ENCODE measurements at regions not wholly inside any gene's neighbourhood (a gene's known extent, or its start where the extent isn't known, plus 50 kb on each side); places are given as distances from the start of the nearest gene placed in this dataset.

- Mint-ChIP-seq H3K27me3 (no peaks in the 10 kb centered on the region), H3K9me3 (no peaks in the 10 kb centered on the region), H3K4me3 (no peak overlapping the region), H3K36me3 (ENCODE audit: low read depth) (no peaks in the 10 kb centered on the region), H3K4me1 (ENCODE audit: low read depth) (no peaks in the 10 kb centered on the region), H3K27ac (no peak overlapping the region)
- ATAC-seq (ENCODE audit: poor library complexity) = no peak
- TF ChIP-seq CTCF (IDR thresholded peaks at IDR 0.05) = no peak
- H3K9me3 ChIP-seq (ENCODE audit: control insufficient read depth in 1 of 2, insufficient read depth in 1 of 2, low read length in 2 of 2) = no peaks in the 10 kb centered on the region
- H3K4me3 ChIP-seq (ENCODE audit: low read length) = no peak overlapping the region
- ChIA-PET CTCF (no interaction called here), POLR2A (no interaction called here)
- peaks cover 0 to 3% of the 10 kb centered on the region in 2 experiments for H3K27me3 ChIP-seq (ENCODE audit: control insufficient read depth in 1 of 2, insufficient read depth in 2 of 2, low read length in 2 of 2)
- intact Hi-C loops (cut with DNase I, micrococcal nuclease) = no loop called here
- no peaks in the 10 kb centered on the region for H3K36me3 ChIP-seq (ENCODE audit: insufficient read depth, low read length)
- H3K4me1 ChIP-seq (ENCODE audit: insufficient read depth, low read length) = no peaks in the 10 kb centered on the region
- DNase-seq = no peak
- no peak overlapping the region for H3K27ac ChIP-seq (ENCODE audit: low read depth in 1 of 2, low read length in 2 of 2)
These were observed 399.2 kb downstream of the EPM2A start for GRCh38 chr6:145336119-145336518.

- no peaks in the 10 kb centered on the region for H3K27me3 Mint-ChIP-seq
- no peak for TF ChIP-seq CTCF (IDR thresholded peaks at IDR 0.05)
- ChIA-PET CTCF (no interaction called here), POLR2A (no interaction called here)
- intact Hi-C loops (cut with DNase I, micrococcal nuclease) = no loop called here
- no peaks in the 10 kb centered on the region for H3K36me3 Mint-ChIP-seq (ENCODE audit: low read depth)
- no peak overlapping the region for H3K27ac Mint-ChIP-seq
- Histone ChIP-seq H3K9me3 (ENCODE audit: control insufficient read depth in 1 of 2, insufficient read depth in 1 of 2, low read length in 2 of 2) (no peaks in the 10 kb centered on the region), H3K27me3 (ENCODE audit: control insufficient read depth in 1 of 2, insufficient read depth in 2 of 2, low read length in 2 of 2) (peaks cover 0 to 3% of the 10 kb centered on the region in 2 experiments), H3K4me3 (ENCODE audit: low read length) (no peak overlapping the region), H3K36me3 (ENCODE audit: insufficient read depth, low read length) (no peaks in the 10 kb centered on the region), H3K4me1 (ENCODE audit: insufficient read depth, low read length) (no peaks in the 10 kb centered on the region), H3K27ac (ENCODE audit: low read depth in 1 of 2, low read length in 2 of 2) (no peak overlapping the region)
- H3K4me1 Mint-ChIP-seq (ENCODE audit: low read depth) = no peaks in the 10 kb centered on the region
- H3K4me3 Mint-ChIP-seq = no peak overlapping the region
- ATAC-seq (ENCODE audit: poor library complexity) (no peak), DNase-seq (no peak)
- no peaks in the 10 kb centered on the region for H3K9me3 Mint-ChIP-seq
These were observed 396.2 kb downstream of the EPM2A start for GRCh38 chr6:145339089-145339488.

- H3K27ac ChIP-seq (ENCODE audit: low read depth in 1 of 2, low read length in 2 of 2) = no peak overlapping the region
- no peak for ATAC-seq (ENCODE audit: poor library complexity)
- H3K4me3 ChIP-seq (ENCODE audit: low read length) = no peak overlapping the region
- H3K36me3 ChIP-seq (ENCODE audit: insufficient read depth, low read length) = no peaks in the 10 kb centered on the region
- Mint-ChIP-seq H3K4me3 (no peak overlapping the region), H3K27me3 (no peaks in the 10 kb centered on the region), H3K9me3 (no peaks in the 10 kb centered on the region), H3K4me1 (ENCODE audit: low read depth) (no peaks in the 10 kb centered on the region), H3K36me3 (ENCODE audit: low read depth) (no peaks in the 10 kb centered on the region), H3K27ac (no peak overlapping the region)
- intact Hi-C loops (cut with DNase I, micrococcal nuclease) = no loop called here
- H3K4me1 ChIP-seq (ENCODE audit: insufficient read depth, low read length) = no peaks in the 10 kb centered on the region
- POLR2A ChIA-PET = no interaction called here
- no peak for TF ChIP-seq CTCF (IDR thresholded peaks at IDR 0.05)
- DNase-seq = no peak
- CTCF ChIA-PET = no interaction called here
- H3K9me3 ChIP-seq (ENCODE audit: control insufficient read depth in 1 of 2, insufficient read depth in 1 of 2, low read length in 2 of 2) = no peaks in the 10 kb centered on the region
- H3K27me3 ChIP-seq (ENCODE audit: control insufficient read depth in 1 of 2, insufficient read depth in 2 of 2, low read length in 2 of 2) = peaks cover 0 to 3% of the 10 kb centered on the region in 2 experiments
These were observed 395.1 kb downstream of the EPM2A start for GRCh38 chr6:145340256-145340655.

Data from CD4-positive, alpha-beta T cell (primary cell).